Suppressor macrophage treated with lipopolysaccharide for 4 hours (primary cell): ENCODE measurements at regions not wholly inside any gene's neighbourhood (a gene's known extent, or its start where the extent isn't known, plus 50 kb on each side); places are given as distances from the start of the nearest gene placed in this dataset.

Experiments
- DNase-seq: peaks from one replicate; pipeline ENCODE4 v3.0.0-alpha.2; 2020

DNA sequence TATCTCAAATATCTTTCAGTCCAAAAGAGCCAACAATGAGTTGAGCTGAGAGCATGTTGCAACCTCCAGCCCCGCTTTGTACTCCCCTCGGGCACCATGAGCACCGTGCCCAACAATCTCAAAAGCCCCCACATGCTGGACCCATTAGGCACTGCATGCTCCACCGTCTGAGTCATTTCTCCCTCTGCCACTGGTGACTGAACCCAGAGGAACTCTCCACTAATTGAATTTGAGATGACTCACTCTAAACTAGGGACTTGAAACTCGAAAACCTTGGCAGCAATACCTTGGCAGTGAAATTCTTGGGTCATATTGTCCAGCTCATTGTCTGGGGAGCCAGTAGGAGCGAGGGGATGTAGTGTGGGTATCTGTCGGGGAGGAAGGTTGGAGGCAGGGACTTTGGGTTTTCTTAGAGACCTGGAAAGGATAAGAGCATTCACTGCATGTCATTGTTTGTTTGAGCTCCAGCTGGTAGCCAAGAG, 49.9 kb upstream of the SLIT3 start:
- no peak for DNase-seq
